ENCODE measurements at regions not wholly inside any gene's neighbourhood (a gene's known extent, or its start where the extent isn't known, plus 50 kb on each side); places are given as distances from the start of the nearest gene placed in this dataset.

- H3K4me3 ChIP-seq (ENCODE audit: control insufficient read depth, low read depth, low read length): no peak overlapping the region
- TF ChIP-seq CTCF (IDR thresholded peaks at IDR 0.05; ENCODE audit: control insufficient read depth, insufficient read depth, low read depth, low read length, missing control alignments): no peak
- DNase-seq (ENCODE audit: low read depth): no peak
Measured at GRCh38 chr9:115673599-115673998, 480.0 kb upstream of the PAPPA start.

- no peak for TF ChIP-seq CTCF (IDR thresholded peaks at IDR 0.05; ENCODE audit: control insufficient read depth, insufficient read depth, low read depth, low read length, missing control alignments)
- H3K4me3 ChIP-seq (ENCODE audit: control insufficient read depth, low read depth, low read length): no peak overlapping the region
- DNase-seq (ENCODE audit: low read depth): no peak
Measured at GRCh38 chr9:115674091-115674490, 479.5 kb upstream of the PAPPA start.

GRCh38 chr9:115675834-115676233 lies 477.8 kb upstream of the PAPPA start:
- TF ChIP-seq CTCF (IDR thresholded peaks at IDR 0.05; ENCODE audit: control insufficient read depth, insufficient read depth, low read depth, low read length, missing control alignments): no peak
- DNase-seq (ENCODE audit: low read depth): no peak
- no peak overlapping the region for H3K4me3 ChIP-seq (ENCODE audit: control insufficient read depth, low read depth, low read length)

- H3K4me3 ChIP-seq (ENCODE audit: control insufficient read depth, low read depth, low read length): no peak overlapping the region
- no peak for TF ChIP-seq CTCF (IDR thresholded peaks at IDR 0.05; ENCODE audit: control insufficient read depth, insufficient read depth, low read depth, low read length, missing control alignments)
- DNase-seq (ENCODE audit: low read depth): no peak
Measured at GRCh38 chr9:115680231-115680630, 473.4 kb upstream of the PAPPA start.

GRCh38 chr9:115681585-115681984 lies 472.0 kb upstream of the PAPPA start:
- no peak overlapping the region for H3K4me3 ChIP-seq (ENCODE audit: control insufficient read depth, low read depth, low read length)
- TF ChIP-seq CTCF (IDR thresholded peaks at IDR 0.05; ENCODE audit: control insufficient read depth, insufficient read depth, low read depth, low read length, missing control alignments): no peak
- no peak for DNase-seq (ENCODE audit: low read depth)

- H3K4me3 ChIP-seq (ENCODE audit: control insufficient read depth, low read depth, low read length): no peak overlapping the region
- DNase-seq (ENCODE audit: low read depth): no peak
- TF ChIP-seq CTCF (IDR thresholded peaks at IDR 0.05; ENCODE audit: control insufficient read depth, insufficient read depth, low read depth, low read length, missing control alignments): no peak
Measured at GRCh38 chr9:115686069-115686468, 467.5 kb upstream of the PAPPA start.

GRCh38 chr9:115687356-115687755 lies 466.2 kb upstream of the PAPPA start:
- TF ChIP-seq CTCF (IDR thresholded peaks at IDR 0.05; ENCODE audit: control insufficient read depth, insufficient read depth, low read depth, low read length, missing control alignments): no peak
- no peak for DNase-seq (ENCODE audit: low read depth)
- H3K4me3 ChIP-seq (ENCODE audit: control insufficient read depth, low read depth, low read length): no peak overlapping the region

Data from AG09309 (cell line).